HG02885 (cell line): ENCODE measurements at regions not wholly inside any gene's neighbourhood (a gene's known extent, or its start where the extent isn't known, plus 50 kb on each side); places are given as distances from the start of the nearest gene placed in this dataset.
A peak's percentile ranks its signal among the peaks of the same experiment; 100 is the strongest.
"Not testable (repeated sequence)": the region's sequence is repeated elsewhere in the genome, so short reads cannot be mapped to it uniquely, and the experiment has no call there.

Experiments
- ATAC-seq: cut with Tn5 transposase; IDR thresholded peaks from one replicate; pipeline ENCODE4 v1.9.1; 2021; ENCODE audit warnings: mild to moderate bottlenecking; ENCODE audit not compliant: unreplicated experiment, poor library complexity

DNA sequence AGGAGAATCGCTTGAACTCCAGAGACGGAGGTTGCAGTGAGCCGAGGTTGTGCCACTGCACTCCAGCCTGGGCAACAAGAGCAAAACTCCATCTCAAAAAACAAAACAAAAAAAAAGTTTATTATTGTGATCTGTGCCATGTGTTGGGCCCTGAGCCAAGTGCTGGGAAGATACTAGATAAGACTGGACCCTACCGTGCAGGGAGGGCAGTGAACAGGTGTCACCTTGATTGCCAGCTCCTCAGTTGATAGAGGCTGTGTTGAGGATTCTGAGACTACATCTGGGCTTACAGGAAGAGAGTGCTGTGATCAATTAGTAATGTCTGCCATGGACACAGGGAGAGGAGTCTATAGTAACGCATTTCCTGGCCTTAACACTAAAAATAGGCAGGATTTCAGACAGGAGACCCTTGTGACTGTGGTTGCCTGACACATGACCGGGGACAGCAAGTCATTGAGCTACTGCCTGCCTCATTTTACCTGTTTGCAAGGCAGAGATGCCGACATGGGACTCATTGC lies 201.5 kb downstream of the C9orf50 start:
- no peak for ATAC-seq

DNA sequence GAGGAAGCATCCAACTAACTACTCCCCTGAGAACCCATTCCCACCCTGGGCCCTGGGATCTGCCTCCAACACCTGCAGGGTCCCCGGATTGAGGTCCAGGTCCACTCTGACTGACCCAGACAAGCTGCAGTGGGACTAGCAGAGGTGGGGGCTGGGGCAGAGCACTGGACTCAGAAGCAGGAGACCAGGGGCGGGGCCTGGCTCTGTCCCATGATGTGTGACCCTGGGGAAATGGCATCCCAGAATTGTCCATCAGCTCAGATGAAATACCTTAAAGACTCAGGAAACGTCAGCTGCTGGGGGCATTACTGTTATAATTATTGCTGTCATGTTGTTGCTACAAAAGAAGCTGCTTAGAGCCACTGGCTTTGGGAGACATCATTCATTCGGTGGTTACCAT lies 202.4 kb downstream of the C9orf50 start:
- no peak for ATAC-seq

DNA sequence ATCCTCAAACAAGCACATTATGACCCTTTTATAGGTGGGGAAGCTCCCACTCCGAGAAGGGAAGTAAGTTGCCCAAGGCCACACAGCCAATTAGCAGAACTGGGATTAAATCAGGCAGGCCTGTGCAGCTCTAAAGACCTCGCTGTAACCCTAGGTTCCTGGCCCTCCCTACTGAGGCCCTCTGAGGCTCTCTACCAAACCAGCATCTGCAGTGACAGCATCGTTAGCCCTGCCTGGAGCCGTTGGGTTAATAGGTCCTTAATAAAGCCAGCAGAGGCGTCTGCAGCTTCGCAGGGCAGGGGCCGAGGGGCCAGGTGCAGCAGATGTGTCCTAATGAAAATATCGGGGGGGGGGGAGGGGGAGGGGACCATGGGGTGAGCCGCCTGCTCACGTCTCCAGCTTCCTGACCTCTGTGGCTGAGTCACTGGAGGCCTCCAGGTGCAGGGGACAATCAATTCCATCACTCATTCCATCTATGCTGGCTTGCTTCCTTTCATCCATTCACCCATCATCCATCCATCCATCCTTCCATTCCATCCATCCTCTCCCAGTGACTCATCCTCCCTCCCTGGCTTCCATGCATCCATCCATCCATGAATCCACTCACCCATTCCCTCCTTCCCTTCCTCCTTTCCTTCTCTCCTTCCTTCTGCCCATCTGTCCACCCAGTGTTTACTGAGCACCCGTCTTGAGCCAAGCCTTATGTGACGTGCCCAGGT lies 203.9 kb downstream of the C9orf50 start:
- ATAC-seq = no peak

DNA sequence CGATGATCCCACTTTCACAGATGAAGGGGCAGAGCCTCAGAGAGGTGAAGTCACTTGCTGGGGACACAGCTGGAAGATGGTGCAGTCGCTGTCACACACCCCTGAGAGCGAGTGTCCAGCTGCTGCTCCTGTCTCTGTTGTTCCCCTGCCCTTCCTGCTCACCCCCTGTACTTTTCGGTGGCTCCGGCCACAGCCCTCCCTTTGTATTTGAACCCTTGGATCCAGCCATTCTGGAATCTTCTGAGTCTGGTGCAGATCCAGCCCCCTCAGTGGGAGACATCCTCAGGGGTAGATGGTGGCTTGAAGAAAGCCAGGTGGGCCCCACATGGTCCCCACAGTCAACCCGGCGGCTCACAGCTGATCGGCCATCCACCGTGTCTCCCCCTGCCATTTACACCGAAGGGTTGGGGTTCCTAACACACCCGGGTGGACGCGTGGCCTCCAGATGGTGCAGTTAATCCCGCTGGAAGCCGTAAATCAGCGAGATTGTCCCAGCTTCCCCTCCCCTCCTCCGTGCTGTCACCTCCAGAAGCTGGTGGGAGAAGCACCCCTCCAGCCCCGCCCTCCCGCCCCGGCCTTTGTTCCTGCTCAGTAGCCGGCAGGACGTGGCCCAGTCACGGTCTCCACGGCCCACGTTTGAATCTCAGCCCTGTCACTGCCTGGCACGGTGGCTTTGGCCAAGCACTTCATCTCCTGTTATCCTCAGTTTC lies 204.8 kb downstream of the C9orf50 start:
- ATAC-seq = no peak

DNA sequence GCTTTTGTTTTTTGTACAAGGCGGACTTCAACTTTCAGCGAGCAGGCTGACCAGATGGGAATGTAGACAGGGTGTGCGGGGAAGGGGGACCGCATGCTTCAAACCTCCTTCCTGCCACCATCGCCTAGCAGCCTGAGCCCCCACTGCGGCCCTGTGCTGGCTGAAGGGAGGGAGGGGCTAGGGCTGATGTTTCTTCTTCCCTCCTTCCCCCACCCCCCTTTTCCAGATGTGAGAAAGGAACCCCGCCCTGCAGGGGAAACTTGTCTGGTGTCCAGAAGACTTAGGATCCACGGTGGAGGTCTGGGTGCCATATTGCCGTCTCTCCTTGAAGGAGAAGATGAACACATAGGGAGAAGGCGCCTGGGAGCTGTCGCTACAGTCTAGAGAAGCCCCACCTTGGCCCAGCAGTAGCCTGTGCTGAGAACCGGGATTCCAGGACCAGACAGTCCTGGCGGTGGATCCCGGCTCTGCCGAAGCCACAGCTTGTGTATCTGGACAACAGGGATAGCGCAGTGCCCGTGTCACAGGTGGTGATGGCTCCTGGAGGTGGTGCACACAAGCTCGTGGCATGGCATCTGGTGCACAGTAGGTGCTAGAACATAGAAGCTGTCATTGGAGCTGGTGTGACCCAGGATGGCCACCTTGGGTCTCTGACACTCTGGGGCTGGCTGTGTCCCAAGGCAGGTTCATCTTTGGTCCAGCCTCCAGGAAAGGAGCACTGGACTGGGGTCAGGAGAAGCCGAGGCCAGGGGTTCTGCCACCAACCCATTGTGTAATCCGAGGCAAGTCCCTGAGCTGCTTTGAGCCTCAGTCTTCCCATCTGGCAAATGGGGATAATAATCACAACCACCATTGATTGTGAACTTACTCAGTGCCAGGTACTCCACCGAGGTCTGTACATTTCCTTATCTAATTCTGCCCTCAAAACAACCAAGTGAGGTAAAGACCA lies 205.6 kb downstream of the C9orf50 start:
- ATAC-seq = no peak

DNA sequence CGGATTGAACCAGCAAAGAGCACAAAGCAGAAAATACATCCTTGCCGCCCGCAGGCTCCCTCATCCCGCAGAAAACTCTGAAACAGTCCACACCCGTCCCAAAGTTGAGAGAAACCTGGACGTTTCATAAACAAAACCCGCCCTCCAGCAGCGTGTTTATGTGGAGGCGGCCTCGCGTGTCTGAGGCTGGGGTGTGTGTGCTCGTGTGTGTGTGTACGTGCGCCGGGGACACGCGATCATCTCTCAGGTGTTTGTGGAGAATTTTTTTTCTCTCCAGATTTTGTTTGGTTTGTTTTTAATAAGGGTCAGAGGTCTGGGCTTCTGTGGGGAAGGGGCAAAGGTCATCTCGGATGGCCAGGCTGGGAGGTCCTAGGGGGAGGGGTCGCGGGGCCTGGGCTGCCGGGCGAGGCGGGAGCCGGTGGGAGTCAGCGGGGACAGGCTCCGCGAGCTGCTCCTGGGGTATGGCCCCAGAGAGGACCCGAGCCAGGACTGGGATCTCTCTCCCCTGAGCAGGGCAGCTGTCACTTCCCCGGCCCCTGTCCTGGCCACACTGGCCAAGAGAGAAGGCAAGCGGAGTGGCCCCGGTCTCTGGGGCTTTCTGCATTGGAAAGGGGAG lies 206.4 kb downstream of the C9orf50 start:
- ATAC-seq = no peak

DNA sequence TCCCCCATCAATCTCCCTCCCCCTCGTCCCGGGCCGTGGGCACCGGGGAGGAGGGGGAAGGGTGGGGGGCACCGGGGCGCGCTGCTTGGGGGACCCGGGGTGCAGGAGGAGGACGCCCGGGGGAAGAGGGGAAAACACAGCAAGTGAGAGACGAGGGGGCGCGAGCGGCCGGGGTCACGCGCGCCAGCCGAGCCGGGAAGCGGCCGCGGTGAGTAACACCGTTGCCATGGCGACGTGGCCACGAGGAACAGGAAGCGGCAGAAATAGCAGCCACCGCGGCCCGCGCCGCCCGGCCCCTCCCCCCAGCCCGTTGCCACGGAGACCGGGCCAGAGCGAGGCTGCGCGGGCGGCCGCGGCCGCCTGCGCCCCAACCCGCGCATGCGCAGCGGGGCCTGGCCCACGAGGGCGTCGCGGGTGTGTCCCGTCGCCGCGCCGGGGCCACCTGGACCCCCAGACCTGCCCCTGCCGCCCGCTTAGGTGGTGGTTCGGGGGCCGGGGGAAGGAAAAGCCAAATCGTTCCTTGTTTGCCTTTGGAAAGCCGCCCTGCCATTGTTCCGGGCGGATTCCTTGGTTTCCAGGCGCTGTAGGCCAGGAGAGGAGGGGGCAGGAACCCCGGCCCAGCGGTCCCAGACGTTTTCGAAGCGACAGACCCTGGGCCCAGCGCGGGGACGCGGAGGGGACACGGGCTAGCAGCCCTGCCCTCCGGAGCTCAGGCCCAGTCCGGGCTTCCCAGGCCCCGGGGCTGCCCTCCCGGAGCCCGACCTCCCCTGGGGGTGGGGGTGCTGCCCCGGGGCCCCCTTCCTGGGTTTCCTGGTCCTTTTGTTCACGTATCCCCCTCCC lies 207.1 kb downstream of the C9orf50 start:
- peak; percentile 90 for ATAC-seq

DNA sequence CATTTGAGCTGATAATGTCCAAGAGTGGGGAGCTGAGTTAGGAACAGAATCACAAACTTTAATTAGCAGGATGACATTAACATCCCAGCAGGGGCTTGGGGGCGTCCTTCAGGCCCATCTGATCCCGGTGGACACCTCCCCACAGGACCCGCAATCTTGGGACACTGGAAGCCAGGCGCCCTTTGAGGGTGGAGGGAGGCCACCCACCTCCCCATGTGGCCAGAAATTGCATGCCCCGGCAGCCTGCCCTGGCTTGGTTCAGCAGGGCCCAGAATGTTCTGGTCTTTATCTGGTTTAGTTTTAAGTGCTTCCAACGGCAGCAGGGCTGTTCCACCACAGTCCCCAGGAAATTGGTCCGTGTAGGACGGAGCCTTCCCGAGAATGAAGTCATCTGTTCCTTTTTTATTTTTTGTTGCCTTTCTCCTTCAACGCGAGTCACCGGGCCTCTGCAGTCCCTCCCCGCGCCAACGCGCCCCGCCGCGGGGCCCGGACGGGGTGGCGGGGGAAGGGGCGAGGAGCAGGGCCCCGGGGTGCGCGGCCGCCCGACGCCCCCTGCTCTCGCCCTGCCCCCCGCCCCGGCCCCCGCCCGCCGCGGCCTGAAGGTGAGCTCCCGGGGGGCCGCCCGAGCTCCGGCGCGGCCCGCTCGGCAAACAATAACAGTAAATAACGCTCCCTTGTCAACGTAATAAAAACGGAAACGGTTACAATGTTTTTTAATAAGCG lies 207.9 kb downstream of the C9orf50 start:
- ATAC-seq = peak; percentile 20

DNA sequence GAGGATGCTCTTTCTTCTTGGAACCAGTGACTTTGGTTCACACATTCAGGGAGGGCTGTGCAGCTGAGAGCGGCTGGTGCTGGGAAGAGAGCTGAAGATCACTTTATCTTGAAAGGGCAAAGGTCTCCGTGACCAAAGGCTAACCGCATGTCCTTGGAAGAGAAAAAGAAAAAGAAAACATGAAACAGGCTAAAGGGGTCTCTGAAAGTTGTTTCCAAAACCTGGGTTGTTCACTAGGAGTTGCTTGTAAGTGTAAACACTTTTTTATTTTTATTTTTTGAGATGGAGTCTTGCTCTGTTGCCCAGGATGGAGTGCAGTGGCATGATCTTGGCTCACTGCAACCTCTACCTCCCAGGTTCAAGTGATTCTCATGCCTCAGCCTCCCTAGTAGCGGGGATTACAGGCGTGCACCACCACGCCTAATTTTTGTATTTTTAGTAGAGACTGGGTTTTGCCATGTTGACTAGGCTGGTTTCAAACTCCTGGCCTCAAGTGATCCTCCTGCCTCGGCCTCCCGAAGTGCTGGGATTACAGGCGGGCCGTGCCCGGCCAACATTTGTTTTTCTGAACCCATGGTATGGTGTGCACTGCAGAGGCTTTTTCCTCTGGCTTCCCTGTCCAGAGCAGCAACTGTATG lies 208.6 kb downstream of the C9orf50 start:
- ATAC-seq = not testable (repeated sequence)

DNA sequence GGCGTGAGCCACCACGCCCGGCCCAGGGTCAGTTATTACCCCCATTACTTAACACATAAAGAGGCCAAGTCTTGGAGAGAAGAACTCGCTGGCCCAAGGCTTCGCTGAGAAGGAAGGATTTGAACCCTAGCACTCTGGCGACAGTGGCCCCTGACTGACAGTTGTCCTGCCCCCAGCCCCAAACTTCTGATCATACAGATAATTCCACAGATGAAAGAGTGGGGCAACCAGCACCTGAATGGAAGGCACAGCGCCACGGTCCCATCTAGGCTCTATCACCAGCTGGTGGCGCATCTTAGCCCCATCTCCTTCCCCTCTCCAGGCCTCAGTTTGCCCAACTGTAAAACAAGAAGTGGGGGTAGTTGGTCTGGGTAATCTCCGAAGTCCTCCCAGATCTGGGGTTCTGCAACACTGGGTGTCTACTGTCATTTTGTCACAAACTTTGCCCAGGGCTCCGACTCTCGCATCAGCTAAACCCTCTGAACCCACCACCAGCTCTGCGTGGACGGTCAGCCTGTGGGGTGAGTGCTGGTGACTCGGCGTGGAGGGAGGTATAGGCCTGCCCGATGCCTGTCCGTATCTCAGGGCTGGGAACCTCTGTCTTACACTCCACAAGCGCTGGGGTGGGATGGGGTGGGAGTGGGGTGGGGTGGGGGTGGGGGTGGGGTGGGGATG lies 209.3 kb downstream of the C9orf50 start:
- ATAC-seq = no peak

DNA sequence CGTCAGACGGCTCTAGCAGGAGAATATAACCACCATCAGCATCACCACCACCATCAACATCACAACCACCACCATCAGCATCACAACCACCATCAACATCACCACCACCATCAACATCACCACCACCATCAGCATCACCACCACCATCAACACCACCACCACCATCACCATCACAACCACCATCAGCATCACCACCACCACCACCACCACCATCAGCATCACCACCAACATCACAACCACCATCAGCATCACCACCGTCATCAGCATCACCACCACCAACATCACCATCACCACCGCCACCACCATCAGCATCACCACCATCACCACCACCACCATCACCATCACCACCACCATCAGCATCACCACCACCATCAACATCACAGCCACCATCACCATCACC lies 210.7 kb downstream of the C9orf50 start:
- no peak for ATAC-seq

DNA sequence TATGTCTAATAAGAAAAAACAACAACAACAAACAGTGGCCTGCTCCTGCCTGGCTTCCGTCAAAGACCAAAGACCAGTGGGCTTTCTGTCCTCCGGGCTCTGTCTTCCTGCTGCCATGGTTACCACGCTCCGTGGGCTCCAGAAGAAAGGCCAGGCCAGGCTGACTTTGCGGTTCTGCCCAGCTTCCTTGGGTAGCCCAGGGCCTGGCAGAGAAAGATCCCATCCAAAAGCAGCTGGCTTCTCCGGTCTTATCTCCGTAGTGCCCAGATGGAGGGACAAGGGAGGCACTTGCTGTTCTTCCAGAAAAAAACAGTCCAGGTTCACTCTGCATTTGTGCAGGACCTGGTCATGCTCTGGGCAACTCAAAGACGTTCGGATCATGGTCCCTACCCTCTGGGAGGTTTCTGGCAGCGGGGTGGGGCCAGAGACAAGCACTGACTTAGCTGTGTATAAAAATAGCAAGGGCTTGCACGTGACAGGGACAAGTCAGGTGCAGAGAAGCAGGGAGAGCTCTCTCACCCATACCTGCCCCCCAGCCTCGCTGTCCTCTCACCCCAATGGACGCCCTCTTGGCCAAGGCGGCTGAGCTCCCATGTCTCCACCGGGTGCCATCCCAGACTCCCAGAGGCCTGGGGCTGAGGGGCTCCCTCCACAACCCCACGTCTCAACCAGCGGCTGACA lies 212.2 kb downstream of the C9orf50 start:
- no peak for ATAC-seq

DNA sequence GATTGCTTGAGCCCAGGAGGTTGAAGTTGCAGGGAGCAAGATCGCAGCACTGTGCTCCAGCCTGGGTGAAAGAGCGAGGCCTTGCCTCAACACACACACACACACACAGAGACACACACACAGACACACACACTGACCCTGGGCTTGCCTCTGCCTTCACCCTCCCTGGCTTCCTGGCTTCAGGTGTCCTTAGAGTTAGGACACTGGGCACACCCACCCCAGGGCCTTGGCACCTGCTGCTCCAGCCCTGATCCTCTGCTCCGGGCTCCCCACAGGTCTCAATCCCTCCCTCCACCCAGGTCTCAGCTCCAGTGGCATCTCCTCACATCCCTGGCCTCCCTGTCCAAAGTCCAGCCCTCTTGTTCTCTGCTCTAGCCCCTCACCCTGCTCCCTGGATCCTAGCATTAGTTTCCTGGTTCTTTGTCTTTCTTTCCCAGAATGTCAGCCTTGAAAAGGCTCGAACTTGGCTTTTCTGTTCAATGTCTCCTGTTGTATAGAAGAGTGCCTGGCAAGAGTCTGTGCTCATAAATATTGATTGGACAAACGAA lies 212.9 kb downstream of the C9orf50 start:
- no peak for ATAC-seq

DNA sequence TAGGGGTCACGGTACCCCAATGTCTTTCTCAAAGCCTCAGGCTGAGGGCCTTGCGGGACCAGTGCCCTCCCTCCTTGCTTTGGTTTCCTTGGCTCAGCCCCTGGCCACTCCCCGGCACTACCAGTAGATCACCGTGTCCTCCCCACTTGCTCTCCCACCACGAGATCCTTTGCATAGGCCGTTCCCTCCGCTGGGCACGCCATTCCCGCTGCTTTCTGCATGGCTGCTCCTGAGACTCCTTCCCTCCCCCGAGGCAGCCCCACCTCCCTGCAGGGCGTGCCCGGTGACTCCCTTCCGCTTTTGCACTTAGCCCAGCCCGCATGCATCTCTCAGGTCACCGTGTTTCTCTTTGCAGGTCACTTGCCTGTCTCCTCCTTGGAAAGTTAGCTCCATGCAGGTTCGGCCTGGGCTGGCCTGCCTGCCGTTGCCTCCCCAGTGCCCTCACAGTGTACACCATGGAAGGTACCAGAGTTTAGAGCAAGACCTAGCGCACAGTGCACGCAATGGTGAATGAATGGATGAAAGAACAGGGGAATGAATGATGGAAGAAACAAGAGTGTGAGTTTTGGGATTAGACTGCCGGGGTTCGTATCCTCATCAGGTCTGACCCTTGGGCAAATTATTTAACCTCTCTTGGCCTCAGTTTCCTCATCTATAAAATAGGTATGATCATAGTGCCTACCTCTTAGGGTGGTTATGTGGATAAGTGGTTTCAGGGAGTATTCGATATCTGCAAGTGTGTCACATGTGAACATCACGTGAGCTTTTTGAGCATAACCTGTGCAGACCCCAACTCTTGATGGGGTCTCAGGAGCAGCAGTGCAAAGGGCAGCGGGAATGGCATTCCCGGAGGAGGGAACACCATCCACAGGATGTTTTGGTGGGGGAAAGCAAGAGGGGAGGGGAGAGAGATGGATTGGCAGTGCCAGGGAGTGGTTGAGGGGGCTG lies 214.3 kb downstream of the C9orf50 start:
- no peak for ATAC-seq

DNA sequence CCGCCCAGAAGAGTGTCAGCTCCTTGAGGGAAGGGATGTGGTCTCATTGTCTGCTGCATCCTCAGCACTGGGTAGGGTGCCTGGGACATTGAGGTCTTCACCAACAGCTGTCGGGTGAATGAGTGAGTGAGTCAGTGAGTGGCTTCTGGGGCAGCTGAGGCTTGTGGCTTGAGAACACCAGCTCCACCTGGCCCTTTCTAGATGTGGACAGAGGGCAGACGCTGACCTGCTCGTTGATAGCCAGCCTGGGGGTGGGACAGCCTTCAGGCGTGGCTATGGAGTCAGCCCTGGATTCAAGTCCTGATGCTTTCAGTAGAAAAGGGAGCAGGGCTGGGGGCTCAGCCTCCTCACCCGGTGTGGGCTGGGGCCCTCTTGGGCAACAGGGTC lies 215.1 kb downstream of the C9orf50 start:
- no peak for ATAC-seq
